GM18867 (cell line): ENCODE measurements at regions not wholly inside any gene's neighbourhood (a gene's known extent, or its start where the extent isn't known, plus 50 kb on each side); places are given as distances from the start of the nearest gene placed in this dataset.
A peak's percentile ranks its signal among the peaks of the same experiment; 100 is the strongest.

ENCODE experiments used
- ATAC-seq: cut with Tn5 transposase; IDR thresholded peaks from one replicate; pipeline ENCODE4 v1.9.1; 2021; ENCODE audit warnings: mild to moderate bottlenecking, moderate library complexity; ENCODE audit not compliant: unreplicated experiment

DNA sequence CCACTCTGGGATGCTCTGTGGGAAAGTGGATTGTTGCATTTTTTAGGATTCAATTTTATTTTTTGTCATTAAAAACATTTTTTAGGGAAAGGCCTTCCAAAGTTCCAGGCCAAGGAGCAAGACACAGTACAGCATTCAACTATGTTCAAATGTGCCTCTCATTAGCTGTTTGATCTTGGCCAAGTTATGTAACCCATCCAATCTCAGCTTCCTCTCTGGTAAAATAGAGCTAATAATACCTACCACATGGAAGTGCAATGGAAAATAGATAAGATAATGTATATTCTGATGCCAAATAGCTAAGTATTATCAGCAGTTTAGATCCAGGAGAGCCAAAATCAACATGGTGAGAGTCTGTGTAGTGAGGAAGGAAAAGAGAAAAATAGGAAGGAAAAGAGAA is 220.3 kb upstream of the SESN3 start:
- ATAC-seq = no peak

DNA sequence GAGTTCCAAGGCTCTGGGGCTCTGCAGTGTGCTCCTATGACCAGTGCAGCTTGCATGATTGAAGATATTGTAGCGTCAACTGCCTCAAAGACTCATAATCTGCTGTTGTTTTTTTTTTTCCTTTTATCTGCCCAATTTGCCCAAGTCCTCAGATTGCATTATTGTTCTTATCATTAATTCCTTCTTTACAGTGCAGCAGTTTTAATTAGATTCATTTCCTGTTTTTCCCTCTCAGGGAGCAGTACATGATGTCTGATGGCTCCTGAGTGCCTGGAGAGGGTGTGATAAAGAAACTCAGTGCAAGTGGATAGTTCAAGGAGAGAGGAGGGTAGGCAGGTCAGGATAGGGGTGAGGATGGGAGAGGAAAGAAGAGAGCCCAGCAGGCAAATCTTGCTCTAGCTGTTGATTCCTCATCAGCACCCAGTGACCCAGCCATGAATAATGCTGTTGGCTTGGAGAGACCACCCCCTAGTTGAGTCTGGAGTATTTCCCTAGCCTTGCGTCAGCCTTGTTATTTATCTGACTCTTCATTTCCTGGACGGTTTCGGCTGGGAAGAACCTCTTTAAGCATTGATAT is 219.6 kb upstream of the SESN3 start:
- no peak for ATAC-seq

DNA sequence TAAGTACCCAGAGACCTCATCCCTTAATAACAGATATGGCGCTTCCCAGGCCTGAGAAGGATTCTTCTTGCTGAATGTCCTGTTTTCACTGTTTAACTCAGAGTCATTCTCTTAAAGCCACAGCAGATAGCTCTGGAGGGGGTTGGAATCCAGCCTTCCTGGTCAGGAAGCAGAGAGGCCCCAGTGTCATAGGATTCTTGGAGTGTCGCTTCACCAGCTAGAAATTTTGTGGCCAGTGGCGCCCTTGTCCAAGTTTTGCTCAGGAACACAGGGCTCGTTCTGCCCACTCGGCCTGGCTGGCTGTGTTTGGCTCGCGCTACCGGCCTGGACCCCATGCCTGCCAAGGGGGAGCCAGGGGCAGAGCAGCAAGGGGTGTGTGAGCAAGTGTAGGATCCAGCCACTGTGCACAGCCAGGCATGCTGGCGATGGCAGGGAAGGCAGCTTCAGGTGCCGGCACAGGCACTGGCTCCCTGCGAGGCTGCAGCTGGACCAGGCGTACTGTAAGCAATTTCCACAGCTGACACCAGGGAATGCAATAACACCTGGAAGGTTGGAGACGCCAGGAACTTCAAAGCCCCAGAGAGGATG is 214.8 kb upstream of the SESN3 start:
- no peak for ATAC-seq

DNA sequence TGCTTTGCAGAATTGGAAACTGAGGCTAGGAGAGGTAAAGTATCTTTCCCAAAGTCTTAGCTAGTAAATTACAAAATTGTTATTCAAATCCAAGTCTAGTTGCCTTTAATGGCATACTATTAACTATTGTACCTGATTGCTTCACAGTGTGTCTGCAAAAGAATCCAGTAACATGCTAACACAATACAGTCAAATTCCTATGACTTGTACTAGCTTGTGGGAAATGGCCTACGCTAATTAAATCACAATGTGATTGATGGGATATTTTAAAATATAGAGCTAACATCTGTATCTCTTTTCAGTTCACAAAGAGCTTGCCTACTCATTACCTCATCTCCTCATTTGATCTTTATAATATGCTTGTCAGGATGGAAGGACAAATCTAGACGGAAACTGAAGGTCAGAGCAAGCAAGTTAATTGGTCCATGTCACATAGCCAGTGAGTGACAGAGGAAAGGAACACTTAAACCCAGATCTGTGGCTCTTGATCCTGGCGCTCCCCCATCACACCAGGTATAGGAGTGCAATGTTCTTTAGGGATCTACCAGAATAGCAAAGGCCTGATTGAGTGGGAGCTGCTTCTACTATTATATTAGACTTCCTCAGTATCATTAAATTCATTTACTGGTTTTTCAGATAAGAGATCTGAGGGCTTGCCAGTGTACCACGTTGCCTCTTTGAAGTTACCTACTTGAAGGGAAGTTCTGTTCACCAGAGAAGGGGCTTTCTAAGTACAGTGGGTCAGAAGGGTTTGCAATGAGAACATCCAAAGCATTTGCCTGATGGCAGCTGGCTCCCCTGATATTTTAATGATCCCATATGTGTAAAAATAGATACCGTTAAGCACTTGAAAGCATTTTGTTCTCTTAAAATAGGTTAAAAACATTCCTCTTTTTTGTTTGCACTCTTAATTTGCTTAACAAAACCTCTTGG is 213.6 kb upstream of the SESN3 start:
- no peak for ATAC-seq

DNA sequence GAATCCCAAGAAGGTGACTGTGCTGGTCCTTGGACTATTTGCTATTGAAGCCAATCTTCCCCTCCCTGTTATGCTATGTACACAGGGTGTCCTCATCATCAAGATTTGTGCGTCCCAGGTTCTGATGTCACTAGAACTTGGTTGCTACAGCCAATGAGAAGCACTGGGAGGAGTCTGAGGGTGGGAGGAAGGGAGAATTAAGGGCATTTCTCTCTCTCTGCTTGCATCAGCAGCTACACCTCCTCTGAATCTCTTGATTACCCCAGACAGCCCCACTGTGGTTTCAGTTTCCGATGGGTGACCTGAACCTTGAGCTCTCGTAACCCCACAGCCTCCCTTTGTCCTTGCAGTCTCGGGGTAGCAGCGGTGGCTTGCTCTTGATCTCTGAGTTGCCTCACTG is 212.4 kb upstream of the SESN3 start:
- ATAC-seq = peak; percentile 97

DNA sequence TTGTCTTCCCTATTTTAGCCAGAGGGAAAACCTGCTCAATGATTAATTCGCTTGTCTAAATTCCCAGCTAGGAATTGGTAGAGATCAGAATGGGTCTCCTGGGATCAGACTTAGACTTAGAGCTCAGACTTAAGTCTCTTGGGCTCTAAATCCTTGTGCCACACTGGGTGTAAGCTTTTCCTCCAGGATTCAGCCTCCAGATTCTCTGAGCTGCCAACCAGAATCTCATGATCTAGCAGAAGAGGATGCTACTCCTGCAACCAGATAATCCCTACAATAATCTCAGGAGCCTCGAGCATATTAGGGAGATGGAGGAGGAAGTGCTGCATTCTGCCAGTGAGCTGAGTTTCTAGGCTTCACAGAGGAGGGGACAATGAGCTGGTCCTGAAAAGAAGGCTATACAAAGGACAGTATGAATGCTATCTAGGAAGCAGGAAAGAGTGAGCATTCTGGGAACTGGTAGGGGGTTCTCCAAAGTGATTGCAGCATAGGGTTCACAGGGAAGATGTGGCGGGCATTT is 211.6 kb upstream of the SESN3 start:
- ATAC-seq = no peak

DNA sequence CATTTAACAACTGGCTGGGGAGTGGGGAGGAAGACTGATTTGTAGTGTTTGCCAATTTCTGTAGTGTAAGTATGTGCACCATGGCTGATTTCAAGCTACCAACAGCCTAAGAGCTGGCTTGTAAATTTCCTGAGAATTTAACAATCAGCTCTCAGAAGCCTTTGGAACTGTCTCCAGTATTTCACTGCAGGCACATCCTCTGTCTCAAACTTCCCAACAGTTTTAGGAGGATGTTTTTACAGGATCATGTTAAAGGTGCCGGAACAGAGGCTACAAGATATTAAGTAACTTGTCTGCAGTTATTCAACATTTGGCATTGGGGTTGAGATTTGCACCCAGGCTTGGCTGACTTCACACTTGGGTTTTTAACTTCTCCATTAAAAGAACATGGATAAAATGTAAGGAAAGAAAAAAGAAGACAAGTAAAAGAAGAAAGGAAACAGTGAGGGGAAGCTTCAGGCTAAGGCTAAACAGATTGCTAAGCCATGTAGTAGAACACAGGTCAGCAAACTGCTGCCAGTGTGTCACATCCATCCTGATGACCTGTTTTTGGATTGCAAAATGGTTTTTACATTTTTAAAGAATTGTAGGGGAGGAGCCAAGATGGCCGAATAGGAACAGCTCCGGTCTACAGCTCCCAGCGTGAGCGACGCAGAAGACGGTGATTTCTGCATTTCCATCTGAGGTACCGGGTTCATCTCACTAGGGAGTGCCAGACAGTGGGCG is 204.8 kb upstream of the SESN3 start:
- ATAC-seq = no peak

DNA sequence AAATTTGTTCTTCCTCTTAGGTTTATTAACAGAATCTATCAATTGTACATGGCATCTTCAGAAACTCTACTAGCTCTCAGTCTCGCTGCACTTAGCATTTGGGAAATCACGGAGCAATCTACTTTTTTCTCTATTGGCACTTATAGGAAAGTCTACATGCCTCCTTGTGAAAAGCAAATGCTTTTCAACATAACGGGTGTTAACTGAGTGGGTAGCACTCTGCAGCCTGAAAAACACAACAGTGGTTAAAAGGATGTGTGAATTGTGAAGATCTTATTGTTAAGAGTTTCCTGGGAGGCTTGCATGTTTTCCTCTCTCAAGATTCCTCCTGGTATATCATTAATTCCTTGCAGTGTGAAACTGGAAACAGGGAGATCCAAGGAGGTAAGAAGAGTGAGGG is 204.2 kb upstream of the SESN3 start:
- ATAC-seq = no peak

DNA sequence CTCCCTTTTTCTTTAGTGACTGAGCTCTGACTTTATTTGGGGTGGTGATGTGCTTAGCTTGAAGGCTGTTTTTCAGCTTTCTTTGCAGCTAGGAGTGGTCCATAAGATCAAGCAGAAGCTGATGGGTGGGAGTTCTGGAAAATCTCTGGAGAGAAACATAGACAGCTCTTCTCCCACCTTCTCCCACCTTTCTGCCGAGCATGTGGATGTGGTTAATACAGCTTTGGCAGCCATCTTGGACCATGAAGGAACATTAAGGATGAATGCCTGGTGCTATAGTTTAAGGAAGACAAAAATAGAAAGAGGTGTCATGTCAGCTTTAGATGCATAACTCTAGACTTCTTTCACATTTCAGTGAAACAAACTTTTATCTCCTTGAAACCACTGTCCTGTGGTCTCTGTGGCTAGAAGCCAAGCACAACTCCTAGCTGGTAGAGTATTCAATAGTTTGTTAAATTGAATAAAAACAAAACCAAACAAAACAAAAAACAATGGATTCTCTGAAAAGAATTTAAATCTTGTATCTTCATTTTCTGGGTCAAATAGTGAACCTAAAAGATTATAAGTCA is 203.6 kb upstream of the SESN3 start:
- no peak for ATAC-seq

DNA sequence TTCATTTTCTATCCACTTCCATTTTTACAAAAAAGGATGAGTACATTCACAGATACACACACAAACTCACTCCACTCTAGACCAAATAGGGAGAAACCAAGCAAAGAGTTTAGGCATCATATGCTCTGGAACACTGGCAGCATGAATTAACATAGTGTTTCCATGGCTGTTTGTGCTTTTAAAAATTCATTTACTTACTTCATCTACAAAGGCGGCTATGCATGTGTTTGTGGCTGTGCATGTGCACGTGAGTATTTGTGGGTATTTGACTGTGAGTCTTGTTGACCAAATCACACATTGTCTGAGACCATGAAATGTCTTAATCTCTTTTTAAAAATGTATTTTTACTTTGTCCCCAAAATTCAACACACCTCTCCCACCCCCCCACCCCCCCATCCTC is 203.0 kb upstream of the SESN3 start:
- no peak for ATAC-seq

DNA sequence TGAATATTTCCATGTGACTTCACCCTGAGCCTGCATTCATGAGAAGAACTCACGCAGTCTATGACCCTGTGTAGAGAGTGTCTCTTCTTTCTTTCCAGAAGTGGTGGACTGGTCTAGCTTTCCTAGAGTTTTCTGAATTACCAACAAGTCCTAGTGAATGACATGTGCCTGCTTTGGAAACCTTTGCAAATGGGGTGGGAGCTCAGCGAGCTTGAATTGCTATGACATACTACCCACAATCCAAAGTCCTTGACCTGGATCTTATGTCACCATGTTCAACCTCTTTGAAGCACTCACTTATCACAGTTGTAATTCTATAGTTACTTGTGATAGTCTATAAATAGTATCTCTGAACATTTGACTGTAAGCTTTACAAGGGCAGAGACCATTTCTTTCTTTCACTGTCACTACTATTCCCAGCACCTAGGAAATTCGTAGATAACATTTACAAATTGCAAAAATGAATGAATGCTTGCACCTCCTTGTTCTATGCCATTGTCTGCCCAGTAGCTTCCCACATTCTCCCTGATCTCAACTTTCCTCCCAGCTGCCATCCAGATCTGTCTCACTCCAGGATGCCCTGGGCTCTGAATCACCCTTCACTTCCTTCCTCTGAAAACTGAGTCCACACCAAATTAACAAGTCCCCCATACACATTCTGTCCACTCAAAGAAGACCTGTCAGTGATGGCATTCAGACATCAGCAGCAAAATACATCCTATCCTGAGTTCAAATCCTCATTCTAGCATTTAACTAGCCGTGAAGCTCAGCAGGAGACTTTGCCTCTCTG is 201.9 kb upstream of the SESN3 start:
- ATAC-seq = no peak

DNA sequence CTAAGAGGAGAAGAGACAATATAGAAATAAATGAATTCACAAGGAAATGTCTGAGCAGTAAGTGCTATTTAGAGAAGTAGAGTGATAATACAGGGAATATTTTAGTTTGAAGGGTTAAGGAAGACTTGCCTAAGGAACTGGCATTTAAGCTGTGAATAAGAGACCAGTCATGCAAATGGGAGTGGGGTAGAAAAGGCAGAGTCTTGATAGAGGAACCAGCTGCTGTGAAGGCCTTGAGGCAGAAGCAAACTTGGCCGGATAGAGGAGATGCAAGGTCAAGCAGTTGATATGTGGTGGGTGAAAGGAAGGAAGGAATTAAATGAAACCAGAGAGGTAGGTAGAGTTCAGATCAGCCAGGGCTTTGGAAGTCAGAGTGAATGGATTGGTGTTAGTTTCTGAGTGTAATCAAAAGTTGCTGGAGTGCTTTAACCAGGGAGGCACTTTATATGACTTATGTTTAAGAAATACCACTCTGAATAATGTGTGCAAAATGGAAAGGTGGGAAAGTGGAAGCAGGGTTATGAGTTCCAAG is 198.4 kb upstream of the SESN3 start:
- no peak for ATAC-seq

DNA sequence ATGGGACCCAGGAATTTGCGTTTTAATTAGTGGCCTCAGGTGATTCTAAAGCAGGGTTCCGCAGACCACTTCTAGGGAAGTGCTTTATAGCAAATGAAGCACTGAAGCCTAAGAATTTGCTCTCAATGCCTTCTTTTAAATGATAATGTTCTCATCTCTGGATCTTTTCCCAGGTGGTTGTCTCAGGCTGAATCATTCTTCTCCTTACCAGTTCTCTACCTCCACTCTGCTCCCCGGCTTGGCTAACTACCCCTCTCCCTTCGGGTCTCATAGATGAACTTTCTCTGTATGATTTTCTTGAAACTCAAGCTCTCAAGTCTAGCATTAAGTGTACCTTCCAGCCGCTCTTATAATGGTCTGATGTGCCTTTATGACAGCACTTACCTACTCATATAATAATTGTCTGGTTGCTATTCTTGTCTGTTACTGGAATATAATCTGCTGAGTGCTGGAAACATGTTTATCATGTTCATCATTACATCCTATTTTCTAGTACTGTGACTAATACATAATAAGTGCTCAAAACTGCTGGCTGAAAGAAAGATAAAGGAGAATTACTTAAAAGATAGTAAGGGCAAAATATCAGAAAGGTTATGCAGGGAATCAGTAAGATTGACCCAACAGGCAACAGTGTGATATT is 195.9 kb upstream of the SESN3 start:
- ATAC-seq = no peak

DNA sequence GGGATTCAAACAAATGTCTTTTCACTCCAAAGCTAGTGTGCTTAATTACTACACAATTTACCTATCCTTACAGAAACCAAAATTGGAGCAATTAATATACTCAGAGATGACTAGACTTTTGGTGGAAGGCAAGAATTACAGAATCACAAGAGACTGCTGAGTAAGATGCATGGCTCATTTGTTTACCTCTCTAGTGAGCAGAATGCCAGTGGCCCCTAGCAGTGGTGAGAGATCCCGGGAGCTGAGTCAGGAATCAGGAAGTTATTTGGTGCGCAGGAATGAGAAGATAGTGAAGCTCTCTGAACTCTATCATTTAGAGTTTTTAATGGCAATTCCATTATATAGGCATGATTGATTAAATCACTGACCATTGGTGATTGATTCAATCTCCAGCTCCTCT is 188.9 kb upstream of the SESN3 start:
- ATAC-seq = no peak

DNA sequence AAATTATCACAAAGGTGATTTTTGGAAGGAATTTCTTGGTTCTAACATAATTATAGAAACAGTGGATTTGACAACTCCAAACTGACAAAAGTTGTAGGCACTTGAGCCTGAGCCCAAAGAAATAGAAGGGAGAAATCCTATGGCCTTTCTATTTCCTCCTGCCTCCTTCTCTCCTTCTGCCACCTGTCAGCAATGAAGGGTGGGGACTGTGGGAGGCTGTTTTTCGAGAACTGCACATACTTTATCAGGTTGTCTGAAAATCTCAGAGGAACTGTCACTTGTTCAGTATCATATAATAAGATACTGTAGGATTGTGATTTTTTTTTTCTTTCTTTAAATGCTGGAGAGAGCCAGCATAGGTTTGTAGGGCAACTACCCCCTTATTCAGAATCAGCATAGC is 187.9 kb upstream of the SESN3 start:
- no peak for ATAC-seq

DNA sequence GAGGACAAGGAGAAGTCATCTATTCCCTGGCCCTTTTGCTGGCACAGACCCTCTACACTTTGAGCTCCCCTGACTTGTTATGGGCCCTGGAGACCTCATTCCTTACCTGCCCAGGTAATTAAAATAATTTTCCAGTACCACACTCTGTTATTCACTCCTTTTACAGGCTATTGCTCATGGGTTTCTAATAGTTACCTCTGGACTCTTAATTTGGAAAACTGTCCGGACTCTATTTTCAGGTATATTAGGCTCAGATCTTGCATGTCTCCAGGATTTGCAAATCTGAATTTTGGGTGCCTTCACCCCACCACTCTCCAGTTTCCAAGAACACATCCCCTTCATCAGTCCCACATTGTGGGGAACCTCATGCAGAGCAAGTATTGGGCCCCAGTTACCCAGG is 186.8 kb upstream of the SESN3 start:
- no peak for ATAC-seq

DNA sequence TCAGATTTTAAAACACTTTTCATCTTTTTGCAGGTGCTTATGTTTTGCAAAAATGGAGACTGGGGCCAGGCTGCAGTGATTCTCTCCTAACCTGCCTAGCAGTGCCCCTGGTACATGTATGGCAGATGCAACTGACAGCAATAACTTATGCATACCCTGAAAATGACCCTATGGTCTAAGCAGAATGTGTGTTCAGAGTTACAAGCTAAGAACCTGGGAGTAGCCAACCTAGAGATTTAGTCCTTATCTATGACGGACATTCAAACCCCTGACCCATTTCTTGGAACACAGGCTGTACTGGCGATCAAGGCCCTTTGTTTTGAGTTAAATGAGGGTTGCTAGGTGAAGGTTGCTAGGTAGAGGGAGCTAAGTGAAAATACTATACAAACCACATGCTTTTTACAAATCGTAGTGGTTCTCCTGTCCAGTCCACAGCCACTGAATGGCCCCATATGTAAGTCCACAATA is 184.9 kb upstream of the SESN3 start:
- ATAC-seq = no peak

DNA sequence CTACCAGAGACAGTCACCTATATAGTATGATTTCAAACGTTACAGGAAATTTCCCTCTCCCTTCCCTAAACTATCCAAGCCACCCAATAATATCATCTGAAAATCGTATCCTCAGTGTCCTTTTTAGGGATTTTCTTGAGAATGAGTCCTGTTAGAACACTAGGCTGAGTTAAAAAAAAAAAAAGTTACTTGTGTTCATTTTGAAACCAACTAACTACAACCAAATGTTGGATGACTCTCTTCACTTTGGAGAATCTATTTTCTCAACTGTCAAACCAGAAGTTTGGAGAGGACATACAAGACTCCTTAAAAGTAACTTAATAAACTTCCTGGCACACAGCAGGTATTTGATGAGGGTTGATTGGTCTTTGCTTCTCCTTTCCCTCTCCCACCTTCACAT is 183.2 kb upstream of the SESN3 start:
- ATAC-seq = no peak

DNA sequence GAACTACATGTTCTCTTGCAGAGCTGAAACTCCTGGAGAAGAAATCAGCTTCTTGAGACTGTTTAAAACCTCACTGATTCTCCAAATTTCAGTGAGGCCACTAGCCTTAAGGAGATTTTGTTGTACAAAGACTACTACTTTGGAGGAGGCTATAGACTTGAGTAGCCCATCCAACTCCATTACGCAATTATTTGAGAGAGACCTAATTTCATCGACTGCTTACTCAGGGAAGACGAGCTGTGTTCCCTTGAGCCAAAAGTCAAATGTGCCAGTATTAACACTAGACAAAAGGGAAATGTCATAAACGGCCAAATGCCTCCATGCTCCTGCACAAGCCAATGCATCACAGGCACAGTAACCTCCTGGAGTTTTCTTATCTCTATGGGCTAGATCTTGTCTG is 182.8 kb upstream of the SESN3 start:
- no peak for ATAC-seq
